ENCODE measurements at regions not wholly inside any gene's neighbourhood (a gene's known extent, or its start where the extent isn't known, plus 50 kb on each side); places are given as distances from the start of the nearest gene placed in this dataset.

DNA sequence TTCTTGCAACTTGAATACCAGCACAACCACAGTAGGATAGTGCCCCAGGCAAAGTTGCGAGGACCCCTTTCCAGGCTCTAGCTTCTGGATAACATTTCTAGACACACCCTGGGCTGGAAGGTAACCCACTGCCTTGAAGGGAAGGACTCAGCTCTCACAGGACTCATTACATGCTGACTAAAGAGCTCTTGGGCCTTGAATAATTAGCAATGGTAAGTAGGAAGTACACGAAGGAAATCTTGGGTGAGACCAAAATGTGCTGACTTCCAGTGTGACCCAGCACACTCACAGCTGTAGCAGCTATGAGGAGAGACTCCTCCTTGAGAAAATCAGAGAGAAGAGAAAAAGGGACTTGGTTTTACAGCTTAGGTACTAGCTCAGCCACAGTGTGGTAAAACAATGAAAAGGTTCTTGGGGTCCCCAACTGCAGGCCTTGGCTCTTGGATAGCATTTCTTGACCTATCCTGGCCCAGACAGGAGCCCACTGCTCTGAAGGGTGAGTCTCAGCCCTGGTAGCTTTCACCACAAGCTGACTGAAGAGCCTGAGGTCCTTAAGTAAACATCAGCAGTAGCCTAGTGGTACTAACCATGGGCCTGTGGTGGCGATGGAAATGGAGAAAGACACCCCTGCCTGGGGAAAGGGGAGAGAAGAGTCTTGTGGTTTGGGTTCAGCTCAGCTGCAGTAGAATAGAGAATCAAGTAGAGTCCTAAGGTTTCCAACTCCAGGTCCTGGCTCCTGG lies 621.7 kb downstream of the SEMA5A start:
- no peak overlapping the region for H3K4me3 ChIP-seq (ENCODE audit: control insufficient read depth in 2 of 3, extremely low read depth in 1 of 3, insufficient read depth in 2 of 3, low read depth in 1 of 3, low read length in 3 of 3)
- H3K9me3 ChIP-seq (ENCODE audit: control insufficient read depth, low read depth, low read length), result no peaks in the 10 kb centered on the region
- H3K27ac ChIP-seq (ENCODE audit: control insufficient read depth, insufficient read depth, low read length), result no peak overlapping the region
- no peak overlapping the region for H3K4me2 ChIP-seq (ENCODE audit: control insufficient read depth, extremely low read depth, insufficient read depth, low read depth, low read length)
- no peaks in the 10 kb centered on the region for H4K20me1 ChIP-seq (ENCODE audit: control insufficient read depth, extremely low read depth, insufficient read depth, low read length)
- FAIRE-seq, result no peak
- H2AFZ ChIP-seq (ENCODE audit: control insufficient read depth, low read length), result no peak overlapping the region
- dilution Hi-C loops (cut with MboI; ENCODE audit: extremely low pct_ligation_motif_present, low sequenced_read_pairs), result no loop called here
- H3K27me3 ChIP-seq (ENCODE audit: control insufficient read depth, extremely low read depth, insufficient read depth, low read length), result no peaks in the 10 kb centered on the region
- no peaks in the 10 kb centered on the region for H3K9me1 ChIP-seq (ENCODE audit: control insufficient read depth, extremely low read depth, insufficient read depth, low read length)
- no peak for TF ChIP-seq EZH2 (IDR thresholded peaks at IDR 0.05; ENCODE audit: low read length)
- TF ChIP-seq, protein P1, sequence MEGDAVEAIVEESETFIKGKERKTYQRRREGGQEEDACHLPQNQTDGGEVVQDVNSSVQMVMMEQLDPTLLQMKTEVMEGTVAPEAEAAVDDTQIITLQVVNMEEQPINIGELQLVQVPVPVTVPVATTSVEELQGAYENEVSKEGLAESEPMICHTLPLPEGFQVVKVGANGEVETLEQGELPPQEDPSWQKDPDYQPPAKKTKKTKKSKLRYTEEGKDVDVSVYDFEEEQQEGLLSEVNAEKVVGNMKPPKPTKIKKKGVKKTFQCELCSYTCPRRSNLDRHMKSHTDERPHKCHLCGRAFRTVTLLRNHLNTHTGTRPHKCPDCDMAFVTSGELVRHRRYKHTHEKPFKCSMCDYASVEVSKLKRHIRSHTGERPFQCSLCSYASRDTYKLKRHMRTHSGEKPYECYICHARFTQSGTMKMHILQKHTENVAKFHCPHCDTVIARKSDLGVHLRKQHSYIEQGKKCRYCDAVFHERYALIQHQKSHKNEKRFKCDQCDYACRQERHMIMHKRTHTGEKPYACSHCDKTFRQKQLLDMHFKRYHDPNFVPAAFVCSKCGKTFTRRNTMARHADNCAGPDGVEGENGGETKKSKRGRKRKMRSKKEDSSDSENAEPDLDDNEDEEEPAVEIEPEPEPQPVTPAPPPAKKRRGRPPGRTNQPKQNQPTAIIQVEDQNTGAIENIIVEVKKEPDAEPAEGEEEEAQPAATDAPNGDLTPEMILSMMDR (optimal IDR thresholded peaks at IDR 0.05 in 1 of 3, IDR thresholded peaks at IDR 0.05 in 1 of 3, conservative IDR thresholded peaks at IDR 0.05 in 1 of 3; ENCODE audit: extremely low read depth in 1 of 3, insufficient read depth in 2 of 3, low read length in 3 of 3), result no peak
- H3K79me2 ChIP-seq (ENCODE audit: control insufficient read depth, insufficient read depth, low read length), result no peaks in the 10 kb centered on the region
- no peaks in the 10 kb centered on the region for H3K36me3 ChIP-seq (ENCODE audit: control insufficient read depth in 2 of 2, extremely low read depth in 1 of 2, insufficient read depth in 2 of 2, low read length in 2 of 2)
- no peaks in the 10 kb centered on the region for H3K4me1 ChIP-seq (ENCODE audit: control insufficient read depth, extremely low read depth, insufficient read depth, low read length)
- no peak overlapping the region for H3K9ac ChIP-seq (ENCODE audit: control insufficient read depth, extremely low read depth, insufficient read depth, low read length)
- DNase-seq (ENCODE audit: low read depth, low spot score), result no peak

DNA sequence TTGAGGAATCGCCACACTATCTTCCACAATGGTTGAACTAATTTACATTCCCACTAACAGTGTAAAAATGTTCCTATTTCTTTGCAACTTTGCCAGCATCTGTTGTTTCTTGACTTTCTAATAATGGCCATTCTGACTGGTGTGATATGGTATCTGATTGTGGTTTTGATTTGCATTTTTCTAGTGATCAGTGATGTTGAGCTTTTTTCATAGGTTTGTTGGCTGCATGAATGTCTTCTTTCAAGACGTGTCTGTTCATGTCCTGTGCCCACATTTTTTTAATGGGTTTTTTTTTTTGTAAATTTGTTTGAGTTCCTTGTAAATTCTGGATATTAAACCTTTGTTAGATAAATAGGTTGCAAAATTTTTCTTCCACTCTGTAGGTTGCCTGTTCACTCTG lies 615.9 kb downstream of the SEMA5A start:
- no peak for DNase-seq (ENCODE audit: low read depth, low spot score)
- no peak overlapping the region for H3K4me3 ChIP-seq (ENCODE audit: control insufficient read depth in 2 of 3, extremely low read depth in 1 of 3, insufficient read depth in 2 of 3, low read depth in 1 of 3, low read length in 3 of 3)
- dilution Hi-C loops (cut with MboI; ENCODE audit: extremely low pct_ligation_motif_present, low sequenced_read_pairs), result no loop called here
- FAIRE-seq, result no peak
- H3K36me3 ChIP-seq (ENCODE audit: control insufficient read depth in 2 of 2, extremely low read depth in 1 of 2, insufficient read depth in 2 of 2, low read length in 2 of 2), result no peaks in the 10 kb centered on the region
- H3K4me2 ChIP-seq (ENCODE audit: control insufficient read depth, extremely low read depth, insufficient read depth, low read depth, low read length), result no peak overlapping the region
- no peaks in the 10 kb centered on the region for H3K9me3 ChIP-seq (ENCODE audit: control insufficient read depth, low read depth, low read length)
- H3K4me1 ChIP-seq (ENCODE audit: control insufficient read depth, extremely low read depth, insufficient read depth, low read length), result no peaks in the 10 kb centered on the region
- no peak overlapping the region for H3K9ac ChIP-seq (ENCODE audit: control insufficient read depth, extremely low read depth, insufficient read depth, low read length)
- no peaks in the 10 kb centered on the region for H3K79me2 ChIP-seq (ENCODE audit: control insufficient read depth, insufficient read depth, low read length)
- no peak overlapping the region for H3K27ac ChIP-seq (ENCODE audit: control insufficient read depth, insufficient read depth, low read length)
- TF ChIP-seq, protein P1 (optimal IDR thresholded peaks at IDR 0.05 in 1 of 3, IDR thresholded peaks at IDR 0.05 in 1 of 3, conservative IDR thresholded peaks at IDR 0.05 in 1 of 3; ENCODE audit: extremely low read depth in 1 of 3, insufficient read depth in 2 of 3, low read length in 3 of 3), result no peak
- no peak for TF ChIP-seq EZH2 (IDR thresholded peaks at IDR 0.05; ENCODE audit: low read length)
- no peaks in the 10 kb centered on the region for H3K27me3 ChIP-seq (ENCODE audit: control insufficient read depth, extremely low read depth, insufficient read depth, low read length)
- no peaks in the 10 kb centered on the region for H3K9me1 ChIP-seq (ENCODE audit: control insufficient read depth, extremely low read depth, insufficient read depth, low read length)
- no peaks in the 10 kb centered on the region for H4K20me1 ChIP-seq (ENCODE audit: control insufficient read depth, extremely low read depth, insufficient read depth, low read length)
- H2AFZ ChIP-seq (ENCODE audit: control insufficient read depth, low read length), result no peak overlapping the region

Data from keratinocyte (primary cell).